GM18505 (cell line): ENCODE measurements at regions not wholly inside any gene's neighbourhood (a gene's known extent, or its start where the extent isn't known, plus 50 kb on each side); places are given as distances from the start of the nearest gene placed in this dataset.
"Not testable (repeated sequence)": the region's sequence is repeated elsewhere in the genome, so short reads cannot be mapped to it uniquely, and the experiment has no call there.

Experiments
- ATAC-seq: cut with Tn5 transposase; IDR thresholded peaks from one replicate; pipeline ENCODE4 v1.9.1; 2021; ENCODE audit not compliant: unreplicated experiment

DNA sequence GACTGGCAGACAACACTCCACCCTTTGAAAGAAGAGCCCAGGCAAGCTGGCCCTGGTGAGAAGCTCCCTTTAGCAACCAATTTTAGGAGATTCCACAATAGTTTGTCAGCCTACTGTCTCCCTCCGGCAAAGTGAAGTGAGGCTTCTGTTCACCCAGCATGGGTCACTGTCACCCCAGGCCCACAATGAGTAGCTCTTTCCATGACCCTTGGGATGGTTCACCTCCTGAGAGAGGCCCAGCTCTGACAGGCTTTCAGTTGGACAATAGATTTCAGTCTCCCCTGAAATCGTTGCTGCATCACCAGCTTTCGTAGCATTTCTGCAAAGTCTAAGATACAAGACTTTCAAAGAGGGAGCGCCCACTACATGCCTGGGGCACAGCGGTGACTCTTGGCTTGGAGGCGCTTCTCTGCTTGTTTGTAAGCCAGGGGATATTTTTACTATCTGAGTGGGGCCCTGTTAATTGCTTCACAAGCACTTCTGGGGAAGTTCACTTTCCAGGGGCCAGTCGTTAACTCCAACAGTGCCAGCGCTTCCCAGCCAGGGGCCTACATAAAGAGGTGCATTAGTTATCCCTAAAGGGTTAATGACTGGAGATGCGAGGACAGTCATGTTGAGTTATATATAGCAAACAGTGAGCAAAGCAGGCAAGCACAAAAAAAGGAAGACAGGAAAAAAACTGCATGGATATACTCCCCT is 255.7 kb downstream of the BCL2L11 start:
- not testable (repeated sequence) for ATAC-seq

DNA sequence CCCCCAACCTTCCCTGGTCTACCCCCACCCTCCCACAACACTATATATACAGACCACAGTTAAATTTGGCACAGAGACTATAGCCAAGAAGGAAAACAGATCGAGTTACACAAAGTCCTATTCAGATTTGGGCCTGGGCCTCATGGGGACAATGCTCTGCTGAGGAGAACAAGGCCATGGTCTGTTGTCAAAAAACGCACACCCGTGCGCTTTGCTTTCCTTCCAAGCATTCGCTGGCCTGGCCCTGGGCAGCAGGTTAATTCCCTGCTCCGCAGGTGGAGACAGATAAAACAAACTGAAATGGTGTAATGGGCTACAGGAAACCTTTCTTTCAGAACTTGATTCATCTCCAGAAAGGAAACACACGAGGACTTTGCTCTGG is 256.2 kb downstream of the BCL2L11 start:
- ATAC-seq = not testable (repeated sequence)

DNA sequence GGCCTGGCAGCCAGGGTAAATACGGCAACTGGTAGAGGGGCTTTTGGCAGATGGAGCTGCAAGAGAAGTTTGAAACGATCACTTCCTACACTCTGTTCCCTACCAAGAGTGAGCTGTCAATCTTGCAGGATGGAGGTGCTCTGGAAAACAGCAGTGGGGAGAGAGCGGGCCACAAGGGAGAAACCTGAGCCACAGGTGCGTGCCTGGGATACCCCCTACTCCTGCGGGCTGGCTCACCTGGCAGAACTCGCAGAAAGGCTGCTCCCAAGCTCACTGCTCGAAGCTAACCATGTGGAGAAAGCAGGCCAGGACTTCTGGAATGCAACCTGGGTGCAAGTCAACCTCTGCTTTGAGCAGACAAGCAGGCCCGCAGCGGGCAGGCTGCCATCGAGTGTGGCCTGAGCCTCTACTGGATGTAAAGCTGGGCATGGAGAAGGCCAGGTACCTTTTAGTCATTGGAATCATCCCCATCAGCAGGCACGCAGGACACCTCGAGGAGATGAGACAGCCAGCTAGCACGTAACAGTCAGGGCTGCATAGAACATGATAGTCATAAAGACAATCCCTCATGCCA is 256.8 kb downstream of the BCL2L11 start:
- not testable (repeated sequence) for ATAC-seq

DNA sequence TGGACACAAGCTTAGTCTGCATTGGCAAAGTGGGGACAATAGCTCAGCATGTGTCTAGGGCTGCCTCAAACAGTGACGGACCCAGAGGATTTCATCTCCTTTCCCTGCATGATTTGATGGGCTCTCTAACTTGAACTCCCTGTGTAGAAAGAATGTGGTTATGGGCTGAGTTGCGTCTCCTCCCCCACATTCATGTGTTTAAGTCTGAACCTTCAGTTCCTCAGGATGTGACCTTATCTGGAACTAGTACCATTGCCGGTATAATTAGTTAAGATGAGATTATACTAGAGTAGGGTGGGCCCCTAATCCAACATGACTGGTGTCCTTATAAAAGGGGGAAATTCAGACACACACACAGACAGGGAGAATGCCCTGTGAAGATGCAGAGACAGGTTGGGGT is 257.6 kb downstream of the BCL2L11 start:
- not testable (repeated sequence) for ATAC-seq

DNA sequence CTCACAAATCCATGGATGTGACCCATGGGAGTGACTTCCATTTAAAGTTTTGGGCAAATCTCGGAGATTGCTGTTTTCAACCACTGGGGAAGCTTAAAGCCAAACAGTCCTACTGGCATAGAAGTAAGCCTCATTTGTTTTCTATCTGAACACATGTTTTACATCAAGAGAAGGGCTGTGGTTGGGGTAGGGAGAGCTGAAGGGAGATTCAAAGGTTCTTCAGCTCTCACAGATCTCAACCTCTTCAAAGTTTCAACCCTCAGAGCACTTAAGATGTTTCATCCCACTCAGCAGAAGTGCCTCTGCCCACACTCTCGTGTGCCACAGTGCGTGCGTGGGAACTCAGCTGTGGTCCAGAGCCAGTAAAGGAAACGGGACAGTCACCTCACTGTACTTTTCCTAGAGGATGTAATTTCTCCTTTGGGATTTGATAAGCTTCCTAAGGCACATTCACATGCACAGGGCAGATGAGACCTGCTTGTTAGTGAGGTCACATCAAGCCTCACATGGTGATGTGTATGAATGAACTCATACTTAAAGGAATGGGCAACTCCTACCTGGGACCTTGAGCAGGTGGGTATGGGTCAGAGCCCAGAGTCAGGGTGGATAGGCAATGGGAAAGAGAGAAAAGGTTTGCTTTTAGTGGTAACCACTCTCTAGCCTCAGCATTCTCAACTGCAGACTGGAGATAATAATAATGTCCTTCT is 260.2 kb downstream of the BCL2L11 start:
- ATAC-seq = not testable (repeated sequence)

DNA sequence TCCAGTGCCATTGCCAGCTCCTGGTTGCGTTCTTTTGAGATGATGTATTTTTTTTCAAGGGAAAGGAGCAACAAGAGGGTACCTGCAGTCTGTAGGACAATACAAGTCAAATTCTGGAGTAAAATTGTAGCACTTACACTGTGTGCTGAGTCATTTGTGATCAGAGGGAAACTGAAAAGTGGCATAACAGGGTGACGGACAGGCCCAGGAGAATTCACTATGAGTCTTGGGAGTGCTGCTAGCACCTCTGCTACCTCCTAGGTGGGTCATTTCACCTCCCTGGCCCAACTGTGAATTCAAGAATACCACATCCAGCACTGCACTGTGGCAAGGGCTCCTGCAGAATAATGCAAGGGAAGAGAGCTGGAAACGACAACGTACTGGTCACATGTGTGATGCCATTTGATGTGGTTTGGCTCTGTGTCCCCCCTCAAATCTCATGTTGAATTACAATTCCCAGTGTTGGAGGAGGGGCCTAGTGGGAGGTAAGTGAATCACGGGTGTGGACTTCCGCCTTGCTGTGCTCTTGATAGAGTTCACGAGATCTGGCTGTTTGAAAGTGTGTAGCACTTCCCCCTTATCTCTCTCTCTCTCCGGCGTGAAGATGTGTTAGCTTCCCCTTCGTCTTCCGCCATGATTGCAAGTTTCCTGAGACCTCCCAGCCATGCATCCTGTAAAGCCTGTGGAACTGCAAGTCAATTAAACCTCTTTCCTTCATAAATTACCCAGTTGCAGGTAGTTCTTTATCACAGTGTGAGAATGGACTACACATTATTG is 261.0 kb downstream of the BCL2L11 start:
- not testable (repeated sequence) for ATAC-seq

DNA sequence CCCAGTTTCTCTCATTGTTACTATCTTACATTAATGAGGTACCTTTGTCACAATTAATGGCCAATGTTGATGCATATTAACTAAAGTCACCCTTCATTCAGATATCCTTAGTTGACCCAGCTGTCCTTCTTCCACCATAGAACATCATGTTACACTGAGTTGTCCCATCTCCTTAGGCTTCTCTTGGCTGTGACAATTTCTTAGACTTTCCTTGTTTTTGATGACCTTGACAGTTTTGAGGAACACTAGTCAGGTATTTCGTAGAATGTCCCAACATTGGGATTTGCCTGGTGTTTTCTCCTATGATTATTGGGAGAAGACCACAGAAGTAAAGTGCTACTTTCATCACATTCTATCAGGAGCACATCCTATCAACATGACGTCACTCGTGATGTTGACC is 261.8 kb downstream of the BCL2L11 start:
- not testable (repeated sequence) for ATAC-seq

DNA sequence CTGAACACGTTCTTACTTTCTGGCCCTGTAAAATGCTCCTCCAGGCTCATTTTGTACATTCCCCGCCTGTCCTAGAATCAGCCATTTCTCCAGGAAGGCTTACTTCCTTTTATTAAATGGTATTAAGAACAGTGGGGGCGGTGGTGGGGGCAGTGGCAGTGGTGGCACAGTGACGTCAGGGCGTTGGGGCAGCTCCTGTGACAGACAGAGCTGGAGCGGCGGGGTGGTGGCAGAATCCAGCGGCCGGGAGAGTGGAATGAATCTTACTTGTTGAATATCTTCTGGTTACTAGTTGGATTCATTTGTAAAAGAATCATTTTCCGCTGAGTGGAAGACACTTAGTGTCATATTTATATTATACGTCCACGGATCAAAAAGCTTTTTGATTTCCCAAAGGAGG is 262.6 kb downstream of the BCL2L11 start:
- not testable (repeated sequence) for ATAC-seq

DNA sequence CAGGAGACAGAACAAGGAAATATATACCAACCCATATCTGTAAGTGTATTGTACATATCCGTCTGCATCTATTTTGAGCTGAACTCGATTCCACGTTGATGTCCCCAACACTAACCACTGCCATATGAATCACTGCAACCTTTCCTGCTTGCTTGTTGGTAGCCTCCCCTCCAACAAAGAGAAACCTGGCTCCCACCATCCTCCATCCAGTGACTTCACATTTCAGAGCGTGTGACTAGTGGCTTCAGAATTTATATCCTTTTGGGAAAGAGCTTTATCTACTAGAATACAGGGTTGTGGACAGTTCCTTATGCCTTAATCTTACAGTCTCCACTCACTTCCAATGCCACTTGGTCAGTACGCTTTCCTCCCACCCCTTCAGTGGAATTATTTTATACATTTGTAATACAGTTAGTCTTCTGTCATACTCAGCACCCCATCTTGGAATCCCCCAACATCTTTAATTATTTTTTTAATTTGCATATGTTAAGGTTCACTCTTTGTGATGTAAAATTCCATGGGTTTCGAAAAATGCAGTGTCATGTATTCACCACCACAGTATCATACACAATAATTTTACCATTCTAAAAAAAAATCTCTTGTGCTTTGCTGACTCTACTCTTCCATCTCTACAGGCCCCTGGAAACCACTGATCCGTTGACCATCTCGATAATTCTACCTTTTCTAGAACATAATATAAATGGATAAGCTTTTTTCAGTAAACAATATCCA is 264.7 kb downstream of the BCL2L11 start:
- ATAC-seq = not testable (repeated sequence)

DNA sequence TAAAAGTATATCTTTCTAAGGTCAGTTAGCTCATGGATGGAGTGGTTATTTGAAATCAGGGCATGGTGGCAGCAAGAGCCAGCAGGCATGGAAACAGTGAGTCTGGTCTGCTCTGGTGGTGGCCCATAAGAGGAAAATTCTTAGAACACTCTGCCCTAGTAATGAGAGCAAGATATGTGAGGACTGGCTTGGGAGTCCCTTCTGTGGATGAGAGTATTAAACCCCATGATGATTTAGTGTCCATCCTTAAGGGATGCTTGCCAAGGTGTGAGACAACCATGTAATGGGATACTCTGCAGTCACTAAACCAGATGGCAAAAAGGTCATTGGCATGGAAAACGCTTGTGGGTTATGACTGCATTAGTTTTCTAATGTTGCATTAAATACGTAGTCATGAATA is 269.9 kb downstream of the BCL2L11 start:
- ATAC-seq = not testable (repeated sequence)

DNA sequence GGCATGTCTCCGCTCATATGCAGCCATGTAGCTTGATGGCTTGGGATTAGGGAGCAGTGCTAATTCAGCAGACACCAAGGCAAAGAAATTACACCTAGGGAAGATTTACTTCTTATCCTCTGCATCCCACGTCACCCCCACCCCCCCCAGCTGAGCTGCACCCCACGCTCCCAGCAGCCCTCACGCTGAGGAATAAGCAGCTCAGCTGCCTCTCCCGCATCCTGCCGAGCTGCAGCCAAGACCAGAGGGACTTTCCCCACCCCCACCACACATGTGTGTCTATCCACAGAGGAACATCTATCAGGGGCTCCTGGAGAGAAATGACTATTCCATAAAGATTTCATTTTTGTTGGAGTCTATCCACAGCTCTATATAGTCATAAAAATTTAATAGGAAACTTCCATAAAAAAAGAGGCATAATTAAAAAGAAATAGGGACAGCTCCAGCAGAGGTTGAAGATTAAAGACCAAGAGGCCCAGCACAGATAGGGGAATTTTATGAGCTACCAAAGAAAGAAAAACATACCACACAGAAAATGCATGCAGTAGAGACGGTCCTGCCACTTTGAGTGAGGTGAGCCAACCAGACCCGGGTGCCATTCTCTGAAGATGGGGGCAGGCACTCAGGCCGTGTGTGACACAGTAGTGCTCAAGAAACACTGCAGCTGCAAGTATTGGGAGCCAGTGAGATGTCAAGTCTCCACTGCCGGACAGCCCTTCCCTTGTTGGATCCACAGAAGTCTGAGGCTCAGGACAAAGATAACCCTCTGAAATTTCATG is 274.8 kb downstream of the BCL2L11 start:
- not testable (repeated sequence) for ATAC-seq

DNA sequence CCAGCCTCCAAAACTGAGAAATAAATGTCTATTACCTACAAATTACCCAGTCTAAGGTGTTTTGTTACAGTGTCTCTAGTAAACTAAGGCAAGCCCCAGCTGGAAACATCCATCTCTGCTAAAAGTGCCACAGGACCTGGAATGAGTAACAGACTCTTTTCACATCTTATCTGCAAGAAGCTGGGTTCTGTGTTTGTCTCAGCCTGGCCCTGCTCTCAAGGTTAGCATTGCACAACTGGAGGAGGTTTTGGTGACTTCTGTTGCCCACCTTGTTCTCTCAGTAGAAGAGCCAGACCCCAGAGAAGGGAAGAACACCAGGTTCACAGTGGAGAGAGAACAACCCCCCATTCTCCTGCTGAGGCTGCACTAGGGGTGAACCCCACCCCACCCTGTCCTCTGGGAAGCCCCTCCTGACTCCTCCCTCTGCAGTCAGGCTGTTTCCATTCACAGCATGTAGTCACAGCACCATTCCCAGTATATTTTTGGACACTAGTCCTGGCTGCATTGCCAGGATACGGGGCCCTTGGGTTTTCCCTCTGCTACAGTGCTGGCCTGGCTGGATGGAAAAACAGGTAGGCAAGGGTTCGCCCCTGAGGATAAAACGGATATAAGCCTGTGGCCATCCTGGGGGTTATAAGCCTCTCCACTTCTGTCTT is 280.0 kb downstream of the BCL2L11 start:
- not testable (repeated sequence) for ATAC-seq

DNA sequence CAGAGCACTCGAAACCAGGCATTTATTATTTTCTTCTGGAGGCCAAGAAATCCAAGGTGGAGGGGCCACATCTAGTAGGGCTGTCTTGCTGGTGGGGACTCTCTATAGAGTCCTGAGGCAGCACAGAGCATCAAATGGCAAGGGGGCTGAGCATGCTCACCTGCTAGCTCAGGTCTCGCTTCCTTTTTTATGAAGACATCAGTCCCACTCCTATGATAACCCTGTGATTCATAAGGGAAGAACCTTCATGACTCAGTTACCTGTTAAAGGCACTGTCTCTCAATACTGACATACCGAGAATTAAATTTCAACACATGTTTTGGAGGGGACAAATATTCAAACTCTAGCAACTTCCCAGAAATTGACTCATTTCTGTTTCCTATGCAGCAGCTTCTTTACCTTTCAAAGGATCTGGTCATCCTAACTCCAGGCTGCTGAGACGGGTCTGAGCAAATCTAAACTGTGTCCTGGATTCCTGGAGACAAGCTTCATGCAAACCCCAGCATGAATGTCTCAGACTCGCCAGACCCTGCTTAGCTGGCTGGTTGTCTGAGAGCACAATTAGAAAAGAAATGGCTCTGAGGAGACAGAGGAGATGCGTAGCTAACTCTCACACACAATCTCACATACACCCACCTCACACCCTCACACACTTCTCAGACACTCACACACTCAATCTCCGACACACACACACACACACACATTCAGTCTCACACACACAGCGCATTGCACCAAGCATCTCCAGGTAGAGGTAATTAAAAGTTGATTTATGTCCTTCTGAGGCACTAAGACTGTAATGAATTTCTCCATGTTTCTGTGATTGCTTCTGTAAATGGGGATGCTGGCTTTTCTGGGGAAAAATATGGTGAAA is 280.8 kb downstream of the BCL2L11 start:
- ATAC-seq = not testable (repeated sequence)

DNA sequence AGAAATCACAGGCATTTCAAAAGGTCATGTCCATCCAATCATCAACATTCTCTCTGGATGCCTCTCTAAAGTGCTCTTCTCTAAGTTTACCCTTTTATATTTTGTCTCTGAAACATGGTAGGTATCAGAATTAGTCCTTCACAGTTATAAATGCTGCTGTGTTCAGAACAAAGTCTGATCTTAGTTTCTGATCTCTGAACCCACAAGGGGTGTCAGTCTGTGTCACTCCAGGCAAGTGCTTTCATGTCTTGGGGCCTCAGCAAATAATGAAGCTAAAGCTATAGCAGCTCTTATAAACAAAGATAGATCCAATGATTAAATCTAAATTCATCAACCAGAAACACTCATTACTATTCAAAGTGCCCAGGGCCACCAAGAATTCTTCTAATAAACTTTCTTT is 281.7 kb downstream of the BCL2L11 start:
- ATAC-seq = not testable (repeated sequence)

DNA sequence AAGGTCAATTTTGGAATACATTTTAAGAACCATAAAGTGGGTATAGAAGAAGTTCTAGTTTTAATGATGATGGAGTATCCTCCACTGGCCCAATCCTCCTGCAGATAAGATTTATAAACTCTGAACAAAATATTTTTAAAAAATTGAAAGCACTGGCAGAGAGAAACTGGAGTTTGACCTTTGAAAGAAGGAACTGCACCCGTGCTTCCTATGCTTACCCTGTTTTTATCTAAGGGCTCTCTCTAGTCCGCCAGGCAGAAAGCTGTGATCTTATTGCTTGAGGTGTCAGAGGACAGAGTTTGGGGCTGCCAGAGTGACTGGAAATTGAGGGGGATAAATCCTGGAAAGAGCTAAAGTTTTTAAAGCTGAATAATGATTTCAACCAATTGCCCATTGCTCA is 282.6 kb downstream of the BCL2L11 start:
- ATAC-seq = not testable (repeated sequence)

DNA sequence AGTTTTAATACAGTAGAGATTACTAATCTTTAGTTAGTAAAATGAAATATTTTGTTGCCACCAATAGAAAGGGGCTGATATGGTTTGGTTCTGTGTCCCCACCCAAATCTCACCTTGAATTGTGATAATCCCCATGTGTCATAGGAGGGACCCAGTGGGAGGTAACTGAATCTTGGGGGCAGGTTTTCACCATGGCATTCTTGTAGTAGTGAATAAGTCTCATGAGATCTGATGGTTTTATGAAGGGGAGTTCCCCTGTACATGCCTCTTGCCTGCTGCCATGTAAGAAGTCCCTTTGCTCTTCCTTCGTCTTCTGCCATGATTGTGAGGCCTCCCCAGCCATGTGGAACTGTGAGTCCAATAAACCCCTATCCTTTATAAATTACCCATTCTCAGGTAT is 285.9 kb downstream of the BCL2L11 start:
- not testable (repeated sequence) for ATAC-seq

DNA sequence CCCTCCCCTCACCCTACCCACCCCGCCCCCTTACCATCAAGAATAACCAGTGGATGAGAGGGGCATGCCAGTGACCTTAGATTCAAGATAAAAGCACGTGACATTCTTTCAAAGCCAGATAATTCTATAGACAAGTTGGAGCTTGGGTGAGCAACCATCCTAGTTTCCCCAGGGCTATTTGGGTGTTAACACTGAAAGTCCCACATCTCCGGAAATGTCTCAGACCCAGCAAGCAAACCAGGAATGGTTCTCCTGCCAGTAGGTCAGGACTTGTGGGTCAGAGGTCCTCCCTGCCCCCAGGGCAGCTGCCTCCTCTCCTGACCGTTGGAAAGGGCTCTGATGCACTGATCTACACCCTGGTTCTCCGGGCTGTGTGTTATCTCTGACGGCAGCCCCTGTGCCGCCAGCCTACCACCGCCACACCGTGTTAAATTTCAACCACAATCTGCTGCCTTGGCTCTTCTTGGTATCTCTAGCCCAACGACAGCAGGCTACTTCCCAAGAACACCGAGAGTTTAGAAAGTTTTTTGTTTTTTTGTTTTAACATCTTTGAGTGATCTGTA is 287.0 kb downstream of the BCL2L11 start:
- ATAC-seq = not testable (repeated sequence)
